K562 (cell line): ENCODE measurements at regions not wholly inside any gene's neighbourhood (a gene's known extent, or its start where the extent isn't known, plus 50 kb on each side); places are given as distances from the start of the nearest gene placed in this dataset.

Source experiments
- ATAC-seq: fragments of 200-7000 bp; cut with Tn5 transposase; 3 replicates; pipeline ENCODE4 v1.9.1; 2020; ENCODE audit warnings: moderate library complexity
- BruUV-seq: library from RNA; stranded (reverse); fragments of 400-500 nt; replicated peaks from 2 replicates; lab custom pipeline; 2021; lab: Mats Ljungman, UMichigan
- CTCF ChIA-PET: fragments of 300-600 bp; formaldehyde crosslinking; extraction: SDS; loops from one replicate; lab custom pipeline; 2021; ENCODE audit warnings: low intra/inter-chr PET ratio; lab: Yijun Ruan, JAX
- POLR2A ChIA-PET: fragments of 300-600, 350-650 bp; sonication (Branson Sonifier 250); formaldehyde crosslinking; extraction: SDS; loops from one replicate; lab custom pipeline; 2021; ENCODE audit warnings: antibody characterized with exemption, inconsistent platforms; lab: Yijun Ruan, JAX
- DNase-seq, 4 experiments: peaks; one replicate each; pipeline versions ENCODE4 v3.0.0 to v3.0.0-alpha.2; 2011 to 2018; ENCODE audit warnings: low spot score in 3 of 4, mixed read lengths in 3 of 4; ENCODE audit errors: extremely low read depth in 1 of 4
- FAIRE-seq: peaks from 2 replicates; lab custom pipeline; 2011; peaks lifted over from hg19 to GRCh38; lab: Jason Lieb, UNC
- H2AFZ ChIP-seq: 2 replicates; pipeline ENCODE4 v1.6.0; 2011; ENCODE audit warnings: low read depth, low read length, control low read depth, inconsistent platforms
- H3K27ac ChIP-seq: fragments of 200-600 bp; 3 replicates; pipeline ENCODE4 v1.8.0; 2011; ENCODE audit warnings: low read depth, mild to moderate bottlenecking, control low read depth, inconsistent platforms, low read length, moderate library complexity, mixed read lengths; ENCODE audit errors: extremely low read depth
- H3K27me3 ChIP-seq, 2 experiments: fragments of 300-600 bp in 1 of 2; 2 replicates in 1 of 2; 3 replicates in 1 of 2; pipeline versions ENCODE4 v1.6.0 to v1.8.0; 2011; ENCODE audit warnings: inconsistent platforms in 2 of 2, low read length in 2 of 2, mild to moderate bottlenecking in 1 of 2, mixed read lengths in 1 of 2, moderate library complexity in 1 of 2; ENCODE audit not compliant: control insufficient read depth in 2 of 2, insufficient read depth in 2 of 2
- H3K36me3 ChIP-seq: fragments of 300-600 bp; 3 replicates; pipeline ENCODE4 v1.8.0; 2011; ENCODE audit warnings: mild to moderate bottlenecking, low read length, inconsistent platforms; ENCODE audit not compliant: control insufficient read depth, insufficient read depth
- H3K4me1 ChIP-seq, 2 experiments: fragments of 200-600 bp in 1 of 2; replicated peaks in 1 of 2; 2 replicates in 1 of 2; 3 replicates in 1 of 2; pipeline versions ENCODE4 v1.5.1 to v1.8.0; 2011; ENCODE audit warnings: inconsistent platforms in 2 of 2, low read length in 2 of 2, mild to moderate bottlenecking in 1 of 2, mixed read lengths in 1 of 2, moderate library complexity in 1 of 2; ENCODE audit not compliant: control insufficient read depth in 2 of 2, insufficient read depth in 2 of 2
- H3K4me2 ChIP-seq: 2 replicates; pipeline ENCODE4 v1.6.1; 2011; ENCODE audit warnings: low read length, control low read depth, inconsistent platforms, mixed read lengths; ENCODE audit not compliant: insufficient read depth
- H3K4me3 ChIP-seq: fragments of 200-600 bp; sonication (generic), shearing (Covaris generic); 2 replicates; pipeline ENCODE4 v1.5.1; 2016; ENCODE audit warnings: control low read depth, inconsistent platforms
- H3K79me2 ChIP-seq: fragments of 200-600 bp; 3 replicates; pipeline ENCODE4 v1.8.0; 2011; ENCODE audit warnings: low read length, inconsistent platforms; ENCODE audit not compliant: control insufficient read depth, insufficient read depth
- H3K9ac ChIP-seq, 2 experiments: 2 replicates each; pipeline versions ENCODE4 v1.6.0 to v1.6.1; 2011; ENCODE audit warnings: low read depth in 2 of 2, low read length in 2 of 2, control low read depth in 1 of 2, inconsistent platforms in 1 of 2, mild to moderate bottlenecking in 1 of 2, mixed read lengths in 1 of 2; ENCODE audit not compliant: insufficient read depth in 1 of 2
- H3K9me1 ChIP-seq: one replicate; pipeline ENCODE4 v1.6.0; 2011; ENCODE audit warnings: inconsistent platforms, mild to moderate bottlenecking, low read length, moderate library complexity; ENCODE audit not compliant: control insufficient read depth, insufficient read depth
- H3K9me3 ChIP-seq: replicated peaks from 2 replicates; pipeline ENCODE4 v1.5.1; 2011; ENCODE audit warnings: low read depth, low read length, inconsistent platforms; ENCODE audit not compliant: control insufficient read depth, insufficient read depth
- H4K20me1 ChIP-seq: replicated peaks from 2 replicates; pipeline ENCODE4 v1.6.1; 2011; ENCODE audit warnings: low read length, inconsistent platforms, mixed read lengths; ENCODE audit not compliant: control insufficient read depth, insufficient read depth
- ATF3 ChIP-seq, 2 experiments: fragments of 450-650 bp in 1 of 2; sonication (generic) in 1 of 2; formaldehyde crosslinking in 1 of 2; IDR thresholded peaks in 1 of 2; conservative IDR thresholded peaks in 1 of 2; 2 replicates each; pipeline versions ENCODE4 v1.6.1 to v1.8.1; 2016 to 2023; ENCODE audit warnings: mild to moderate bottlenecking in 2 of 2, moderate library complexity in 2 of 2, inconsistent platforms in 1 of 2, missing genetic modification reagents in 1 of 2
- BCOR ChIP-seq: fragments of 450-650 bp; IDR thresholded peaks from 2 replicates; pipeline ENCODE4 v1.6.1; 2016
- CHD2 ChIP-seq: IDR thresholded peaks from 2 replicates; pipeline ENCODE4 v1.6.1; 2011; ENCODE audit warnings: low read depth, low read length
- DDX20 ChIP-seq: fragments of 450-650 bp; IDR thresholded peaks from 2 replicates; pipeline ENCODE4 v1.6.1; 2016; ENCODE audit warnings: missing genetic modification characterization, low read depth, mild to moderate bottlenecking, missing compliant biosample characterization, moderate library complexity
- MAZ ChIP-seq, 2 experiments: fragments of 450-650 bp in 1 of 2; sonication (generic) in 1 of 2; formaldehyde crosslinking; IDR thresholded peaks in 1 of 2; conservative IDR thresholded peaks in 1 of 2; 2 replicates each; pipeline versions ENCODE4 v1.4.0 to v1.5.0; 2020; ENCODE audit warnings: mild to moderate bottlenecking in 1 of 2, missing genetic modification reagents in 1 of 2
- MTA2 ChIP-seq: fragments of 450-650 bp; IDR thresholded peaks from 2 replicates; pipeline ENCODE4 v1.6.1; 2016; ENCODE audit warnings: low read depth
- PHTF2 ChIP-seq: fragments of 250-450 bp; sonication (Bioruptor Pico); IDR thresholded peaks from 2 replicates; pipeline ENCODE4 v1.5.0; 2021; ENCODE audit warnings: mild to moderate bottlenecking
- POLR2H ChIP-seq: IDR thresholded peaks from 2 replicates; pipeline ENCODE4 v1.6.1; 2016; ENCODE audit warnings: missing genetic modification characterization, low read depth, mild to moderate bottlenecking, control low read depth, missing compliant biosample characterization, moderate library complexity
- RUNX1 ChIP-seq: sonication (generic); IDR thresholded peaks from 2 replicates; pipeline ENCODE4 v1.6.1; 2016; ENCODE audit warnings: antibody characterized with exemption, low read depth
- SMARCC2 ChIP-seq: fragments of 450-650 bp; IDR thresholded peaks from 2 replicates; pipeline ENCODE4 v1.6.1; 2017; ENCODE audit warnings: antibody characterized with exemption, moderate library complexity, mild to moderate bottlenecking, low read depth
- TFAM ChIP-seq: fragments of 250-450 bp; sonication (Bioruptor Pico); conservative IDR thresholded peaks from 2 replicates; pipeline ENCODE4 v1.5.0; 2021; ENCODE audit warnings: mild to moderate bottlenecking, moderate library complexity
- ZFP36 ChIP-seq: fragments of 150-350 bp; IDR thresholded peaks from 2 replicates; pipeline ENCODE4 v1.6.1; 2018; ENCODE audit warnings: low read length, low read depth; ENCODE audit not compliant: partially characterized antibody
- ZNF41 ChIP-seq: fragments of 250-450 bp; sonication (Bioruptor Pico); conservative IDR thresholded peaks from 2 replicates; pipeline ENCODE4 v1.4.0; 2020; ENCODE audit warnings: mild to moderate bottlenecking
- ZNF79 ChIP-seq: fragments of 250-450 bp; sonication (Bioruptor Pico); IDR thresholded peaks from 2 replicates; pipeline ENCODE4 v1.4.0; 2020; ENCODE audit warnings: low read depth, mild to moderate bottlenecking, moderate library complexity
- WGBS: fragments of 100-300 bp; shearing (Covaris generic); methylation state at CpG from one replicate; pipeline ENCODE4 v1.1.6; 2016; ENCODE audit warnings: low coverage, mixed read lengths; ENCODE audit not compliant: insufficient coverage; ENCODE audit errors: missing lambda C conversion rate; 5-methylcytosine and 5-hydroxymethylcytosine counted together
- in situ Hi-C: fragments of 300-500 bp; cut with MboI; formaldehyde crosslinking; loops from 4 replicates; pipeline ENCODE4 v1.15.0; 2018; ENCODE audit warnings: inconsistent platforms, mixed read lengths
- intact Hi-C: fragments of 100-400 bp; cut with micrococcal nuclease; formaldehyde crosslinking; loops from 2 replicates; pipeline ENCODE4 v1.14.2; 2022

- FAIRE-seq (no peak), DNase-seq (no peak), ATAC-seq (no peak)
- Histone ChIP-seq H3K4me2 (no peak overlapping the region), H2AFZ (no peak overlapping the region), H3K79me2 (no peaks in the 10 kb centered on the region), H3K36me3 (no peaks in the 10 kb centered on the region), H3K4me1 (no peaks in the 10 kb centered on the region; a peak in 1 of 5 replicates), H3K9me1 (no peaks in the 10 kb centered on the region), H4K20me1 (0 out of 2 replicates have a peak, but pooled peaks cover 2% of the 10 kb centered on the region), H3K4me3 (no peak overlapping the region), H3K27ac (no peak overlapping the region), H3K27me3 (peaks cover 8 to 25% of the 10 kb centered on the region in 2 experiments; a peak in 4 of 5 replicates), H3K9me3 (no peaks in the 10 kb centered on the region), H3K9ac (no peak overlapping the region)
- in situ Hi-C loops (no loop called here), intact Hi-C loops (no loop called here)
- WGBS: 8% methylated on average over 10 of the region's 10 CpGs
- CTCF ChIA-PET: no interaction called here
- POLR2A ChIA-PET: no interaction called here
- no TSS peak for BruUV-seq
- TF ChIP-seq BCOR: no peak
- TF ChIP-seq RUNX1: no peak
- no peak for TF ChIP-seq PHTF2 (CRISPR knock-in tag)
- no peak for TF ChIP-seq TFAM
- no peak for TF ChIP-seq MTA2
- no peak for TF ChIP-seq SMARCC2
- no peak for TF ChIP-seq ZNF41 (CRISPR knock-in tag)
- TF ChIP-seq CHD2: no peak
- no peak for TF ChIP-seq POLR2H (tag)
- TF ChIP-seq ATF3 (IDR thresholded peaks at IDR 0.05): no peak
- TF ChIP-seq ATF3 (CRISPR knock-in tag; conservative IDR thresholded peaks at IDR 0.05): no peak
- TF ChIP-seq MAZ (CRISPR knock-in tag; conservative IDR thresholded peaks at IDR 0.05 in 1 of 2, IDR thresholded peaks at IDR 0.05 in 1 of 2): no peak
- TF ChIP-seq ZNF79 (CRISPR knock-in tag): no peak
- TF ChIP-seq ZFP36: no peak
- TF ChIP-seq DDX20 (tag): no peak
Measured at GRCh38 chr6:166824880-166825250, 131.5 kb downstream of the RNASET2 start.
